CD4-positive, alpha-beta T cell treated with Interleukin-15 for 1 hour (primary cell): ENCODE measurements at regions not wholly inside any gene's neighbourhood (a gene's known extent, or its start where the extent isn't known, plus 50 kb on each side); places are given as distances from the start of the nearest gene placed in this dataset.

Experiments
- DNase-seq: peaks from one replicate; pipeline ENCODE4 v3.0.0-alpha.2; 2020

- no peak for DNase-seq
Observed at GRCh38 chr13:99125326-99125915, 75.2 kb upstream of the UBAC2 start.

DNA sequence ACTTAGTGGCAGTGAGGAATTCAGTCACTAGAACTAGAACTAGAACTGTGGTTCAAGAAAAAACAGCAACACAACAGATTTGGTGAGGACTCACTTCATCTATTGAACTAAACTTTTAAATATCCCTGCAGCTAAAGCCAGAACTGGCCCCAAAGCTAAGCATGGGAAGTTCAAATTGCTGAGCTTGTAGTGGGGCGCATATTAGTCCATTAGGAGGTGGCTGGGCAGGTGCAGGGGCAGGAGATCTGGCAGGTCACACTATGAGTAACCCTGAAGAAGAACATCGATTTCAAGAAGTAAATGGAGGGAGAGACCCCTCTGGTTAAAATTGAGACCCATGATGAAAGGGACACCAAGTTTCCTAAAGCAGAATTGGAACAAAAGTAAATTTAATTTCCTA lies 73.8 kb upstream of the UBAC2 start:
- no peak for DNase-seq

- no peak for DNase-seq
Observed at GRCh38 chr13:99129050-99129449, 71.6 kb upstream of the UBAC2 start.

GRCh38 chr13:99129951-99130350 lies 70.7 kb upstream of the UBAC2 start:
- DNase-seq: no peak

GRCh38 chr13:99131410-99131809 lies 69.2 kb upstream of the UBAC2 start:
- no peak for DNase-seq

DNA sequence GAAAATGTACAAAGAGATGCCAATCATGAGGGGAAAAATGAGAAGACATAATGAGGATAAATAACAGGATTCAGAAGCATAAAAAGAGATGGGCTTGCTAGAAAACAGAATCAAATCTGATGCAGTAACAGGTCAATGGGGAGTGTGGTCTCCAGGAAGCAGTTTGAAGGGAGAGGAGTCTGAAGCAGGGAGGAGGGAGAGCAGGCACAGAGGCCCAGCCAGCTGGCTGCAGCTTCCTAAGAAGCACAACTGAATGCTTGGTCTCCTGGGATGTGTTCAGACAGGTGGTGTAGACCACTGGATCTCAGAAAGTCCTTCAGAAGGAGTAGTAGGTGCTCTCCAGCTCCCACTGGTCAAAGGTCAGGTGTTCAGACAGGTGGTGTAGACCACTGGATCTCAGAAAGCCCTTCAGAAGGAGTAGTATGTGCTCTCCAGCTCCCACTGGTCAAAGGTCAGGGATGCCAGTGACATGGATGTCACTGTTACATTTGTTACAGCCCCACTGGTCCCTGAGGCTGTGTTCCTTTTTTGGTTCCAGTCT lies 68.3 kb upstream of the UBAC2 start:
- DNase-seq: no peak

DNA sequence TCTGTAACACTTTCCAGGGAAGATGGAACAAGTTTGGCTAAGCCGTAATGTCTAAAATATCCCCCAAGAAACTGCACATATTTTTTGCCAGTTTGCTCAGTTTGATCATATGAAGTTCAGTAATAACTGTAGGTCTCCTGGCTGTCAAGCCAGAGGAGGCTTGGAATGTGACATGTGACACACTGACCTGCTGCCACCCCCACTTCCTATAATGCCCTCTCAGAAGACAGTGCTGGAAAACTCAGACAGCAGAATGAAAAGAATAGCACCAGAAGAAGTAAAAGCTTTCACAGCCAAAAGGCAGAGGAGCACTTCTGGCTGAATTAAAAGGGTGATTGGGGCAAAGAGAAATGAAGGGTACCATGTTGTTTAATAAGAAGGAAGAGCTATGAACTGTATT lies 67.4 kb upstream of the UBAC2 start:
- DNase-seq: no peak

DNA sequence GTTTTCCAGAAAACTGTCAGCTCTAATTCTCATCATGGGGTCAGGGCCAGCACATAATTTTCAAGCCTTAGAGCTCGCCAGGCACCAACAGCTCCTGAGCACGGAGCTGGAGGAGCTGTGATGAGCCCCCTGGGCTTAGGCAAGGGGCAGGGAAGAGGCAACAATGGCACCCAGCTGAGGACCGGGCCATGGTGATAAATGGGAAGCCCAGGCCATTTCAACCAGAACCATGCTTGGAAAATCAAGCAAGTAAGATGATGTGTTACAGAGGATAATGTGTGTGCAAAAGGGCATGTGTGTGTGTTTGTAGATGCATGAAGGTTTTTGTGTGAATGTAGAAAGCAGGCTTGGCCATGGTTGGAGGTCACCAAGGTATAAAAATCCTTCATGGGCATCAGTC lies 66.8 kb upstream of the UBAC2 start:
- DNase-seq: no peak

GRCh38 chr13:99135591-99135990 lies 65.1 kb upstream of the UBAC2 start:
- no peak for DNase-seq

DNA sequence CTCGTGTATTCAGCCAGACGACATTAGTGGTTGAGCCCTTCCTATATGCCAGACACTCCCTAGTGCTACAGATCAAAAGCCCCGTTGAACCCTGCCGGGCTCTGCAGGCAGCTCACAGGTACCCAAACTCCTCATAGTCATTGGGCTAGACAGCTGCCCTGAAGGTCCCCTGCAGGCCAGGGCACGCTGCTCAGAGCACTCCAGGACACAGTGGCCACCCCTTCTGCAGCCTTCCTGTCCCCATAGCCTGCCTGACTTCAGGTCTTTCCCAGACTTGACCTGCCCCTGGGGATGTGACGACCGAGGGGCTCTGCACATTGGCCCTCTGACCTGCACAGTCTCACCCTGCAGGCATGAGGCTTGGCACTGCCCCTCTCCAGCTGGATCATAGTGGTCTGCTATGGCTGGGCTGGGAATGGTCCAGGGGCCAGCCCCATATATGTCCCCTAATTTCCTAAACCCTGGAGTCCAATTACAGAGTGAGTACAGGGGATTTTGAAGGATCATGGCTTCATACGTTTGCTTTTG lies 64.2 kb upstream of the UBAC2 start:
- DNase-seq: no peak

DNA sequence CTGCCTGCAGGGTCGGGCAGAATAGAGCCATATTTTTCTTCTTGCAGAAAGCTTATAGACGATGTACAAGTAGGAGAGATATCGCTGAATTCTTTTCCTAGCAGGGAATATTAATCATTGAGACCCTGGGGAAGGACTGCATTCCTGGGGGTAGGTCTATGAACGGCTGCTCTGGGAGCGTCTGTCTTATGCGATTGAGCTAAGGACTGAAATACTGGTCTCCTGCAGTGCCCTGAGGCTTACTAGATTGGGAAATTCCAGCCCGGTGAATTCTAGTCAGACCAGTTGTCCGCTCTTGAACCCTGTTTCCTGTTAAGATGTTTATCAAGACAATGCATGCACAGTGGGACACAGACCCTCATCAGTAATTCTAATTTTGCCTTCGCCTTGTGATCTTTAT lies 59.8 kb upstream of the UBAC2 start:
- DNase-seq: no peak

GRCh38 chr13:99143904-99144303 lies 56.8 kb upstream of the UBAC2 start:
- DNase-seq: no peak

- DNase-seq: no peak
Observed at GRCh38 chr13:99144306-99144705, 56.3 kb upstream of the UBAC2 start.

DNA sequence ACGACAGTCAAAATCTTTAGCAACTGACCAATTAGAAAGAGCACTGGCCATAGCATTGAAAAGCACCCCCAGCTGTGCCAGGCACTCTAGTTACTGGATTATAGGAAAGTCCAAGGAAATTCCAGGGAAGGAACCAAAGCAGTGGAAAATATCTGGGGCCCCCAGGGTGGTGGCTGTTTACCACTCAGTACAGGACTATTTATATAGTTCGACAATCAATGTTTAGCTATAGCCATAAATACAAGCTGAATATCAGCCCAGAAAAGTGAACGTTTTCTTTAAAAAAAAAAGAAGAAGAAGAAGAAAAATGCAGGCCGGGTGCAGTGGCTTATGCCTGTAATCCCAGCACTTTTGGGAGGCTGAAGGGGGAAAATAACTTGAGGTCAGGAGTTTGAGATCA lies 55.2 kb upstream of the UBAC2 start:
- DNase-seq: no peak

DNA sequence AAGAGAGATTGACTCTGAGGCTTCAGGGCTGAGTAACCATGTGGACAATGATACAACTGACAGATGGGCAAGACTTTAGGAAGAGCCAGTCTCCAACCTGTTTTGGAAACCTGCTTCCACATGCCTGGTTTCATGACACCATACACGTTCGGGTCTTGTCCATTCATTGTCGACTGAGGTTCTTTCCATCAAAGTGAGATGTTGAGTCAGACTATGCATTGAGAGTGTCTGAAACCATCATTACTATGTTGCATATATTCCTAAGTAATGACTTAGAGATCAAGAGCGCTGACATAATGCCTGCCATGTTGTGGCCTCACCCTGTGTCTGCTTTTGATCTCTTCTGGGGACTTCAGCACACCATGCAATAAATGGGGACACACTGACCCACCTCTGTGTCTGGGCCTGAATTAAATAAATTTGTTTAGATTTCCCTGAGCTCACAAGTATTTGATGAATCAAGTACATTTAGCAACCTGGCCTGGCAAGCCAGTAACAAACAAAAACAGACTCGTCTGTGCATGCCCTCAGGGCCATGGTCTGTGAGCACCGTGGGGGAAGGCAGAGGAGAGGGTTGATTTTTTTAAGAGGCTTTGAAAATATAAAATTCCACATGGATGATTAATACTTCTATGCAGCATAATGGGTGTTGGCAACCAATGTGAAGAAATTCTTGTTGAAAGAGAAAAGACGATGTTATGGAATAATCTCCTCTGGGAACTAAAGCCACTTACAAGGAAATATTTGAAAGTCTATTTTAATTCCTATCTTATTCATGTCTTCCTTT lies 49.9 kb upstream of the UBAC2 start:
- no peak for DNase-seq
